HPDE6-E6E7 (cell line): ENCODE measurements at regions not wholly inside any gene's neighbourhood (a gene's known extent, or its start where the extent isn't known, plus 50 kb on each side); places are given as distances from the start of the nearest gene placed in this dataset.
"Not testable (repeated sequence)": the region's sequence is repeated elsewhere in the genome, so short reads cannot be mapped to it uniquely, and the experiment has no call there.

Experiments used
- DNase-seq: peaks from one replicate; pipeline ENCODE4 v3.0.0; 2011; ENCODE audit warnings: missing footprints; ENCODE audit errors: extremely low spot score

GRCh38 chr1:227508431-227508830 is 54.9 kb upstream of the ZNF678 start:
- no peak for DNase-seq

- DNase-seq, result not testable (repeated sequence)
Observed at GRCh38 chr1:227506490-227507393, 56.6 kb upstream of the ZNF678 start.

- not testable (repeated sequence) for DNase-seq
Observed at GRCh38 chr1:227496045-227496444, 67.3 kb upstream of the ZNF678 start.

- DNase-seq, result not testable (repeated sequence)
Observed at GRCh38 chr1:227493863-227494551, 69.3 kb upstream of the ZNF678 start.

- no peak for DNase-seq
Observed at GRCh38 chr1:227490478-227490877, 72.9 kb upstream of the ZNF678 start.

GRCh38 chr1:227490001-227490400 is 73.4 kb upstream of the ZNF678 start:
- DNase-seq, result no peak

GRCh38 chr1:227489572-227489971 is 73.8 kb upstream of the ZNF678 start:
- no peak for DNase-seq

GRCh38 chr1:227487606-227488005 is 75.8 kb upstream of the ZNF678 start:
- no peak for DNase-seq

GRCh38 chr1:227486559-227486958 is 76.8 kb upstream of the ZNF678 start:
- no peak for DNase-seq

GRCh38 chr1:227482023-227482299 is 81.4 kb upstream of the ZNF678 start:
- no peak for DNase-seq

- not testable (repeated sequence) for DNase-seq
Observed at GRCh38 chr1:227474072-227474471, 89.3 kb upstream of the ZNF678 start.

GRCh38 chr1:227472772-227473171 is 90.6 kb upstream of the ZNF678 start:
- DNase-seq, result no peak

GRCh38 chr1:227470688-227471087 is 92.7 kb upstream of the ZNF678 start:
- no peak for DNase-seq

GRCh38 chr1:227469708-227470107 is 93.6 kb upstream of the ZNF678 start:
- no peak for DNase-seq

GRCh38 chr1:227466039-227466645 is 97.2 kb upstream of the ZNF678 start:
- no peak for DNase-seq

- no peak for DNase-seq
Observed at GRCh38 chr1:227465256-227465655, 98.1 kb upstream of the ZNF678 start.

- DNase-seq, result no peak
Observed at GRCh38 chr1:227459977-227460376, 103.4 kb upstream of the ZNF678 start.

GRCh38 chr1:227459326-227459841 is 104.0 kb upstream of the ZNF678 start:
- no peak for DNase-seq

- no peak for DNase-seq
Observed at GRCh38 chr1:227454686-227455085, 108.7 kb upstream of the ZNF678 start.

GRCh38 chr1:227453631-227454355 is 109.6 kb upstream of the ZNF678 start:
- DNase-seq, result no peak

- DNase-seq, result no peak
Observed at GRCh38 chr1:227451954-227452353, 111.4 kb upstream of the ZNF678 start.

GRCh38 chr1:227451057-227451456 is 112.3 kb upstream of the ZNF678 start:
- DNase-seq, result no peak
